ENCODE measurements at regions not wholly inside any gene's neighbourhood (a gene's known extent, or its start where the extent isn't known, plus 50 kb on each side); places are given as distances from the start of the nearest gene placed in this dataset.
A peak's percentile ranks its signal among the peaks of the same experiment; 100 is the strongest.
"Not testable (repeated sequence)": the region's sequence is repeated elsewhere in the genome, so short reads cannot be mapped to it uniquely, and the experiment has no call there.

DNA sequence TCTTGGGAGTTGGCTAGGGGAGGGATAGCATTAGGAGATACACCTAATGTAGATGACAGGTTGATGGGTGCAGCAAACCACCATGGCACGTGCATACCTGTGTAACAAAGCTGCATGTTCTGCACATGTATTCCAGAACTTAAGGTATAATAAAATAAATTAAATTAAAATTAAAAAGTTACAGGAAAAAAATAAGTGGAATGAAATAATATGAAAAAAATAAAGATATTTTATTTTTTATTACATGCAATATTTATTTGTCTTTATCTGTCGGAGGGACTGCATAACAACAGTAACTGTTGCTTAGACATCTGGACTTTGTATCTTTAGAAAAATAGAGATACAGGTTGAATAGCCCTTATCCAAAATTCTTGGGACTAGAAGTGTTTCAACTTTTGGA lies 597.4 kb upstream of the CCDC179 start:
- no peak for DNase-seq

DNA sequence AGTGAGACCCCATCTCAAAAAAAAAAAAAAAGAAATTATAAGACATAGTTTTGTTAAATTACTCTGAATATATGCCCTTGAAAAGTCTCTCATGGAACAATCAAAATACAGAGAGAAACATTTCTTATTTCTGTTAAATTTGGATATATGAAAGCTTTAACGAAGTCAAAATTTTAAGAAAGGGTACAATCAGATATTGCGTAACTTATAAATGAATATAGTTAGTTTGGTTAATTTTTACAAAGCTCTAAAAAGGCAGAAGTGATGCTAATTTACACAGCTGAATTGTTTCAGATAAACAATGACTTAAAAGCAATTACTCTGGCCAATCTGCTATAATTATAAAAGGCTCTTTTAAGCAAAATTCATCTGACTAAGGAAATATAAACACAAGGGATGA lies 611.6 kb upstream of the CCDC179 start:
- DNase-seq: no peak

DNA sequence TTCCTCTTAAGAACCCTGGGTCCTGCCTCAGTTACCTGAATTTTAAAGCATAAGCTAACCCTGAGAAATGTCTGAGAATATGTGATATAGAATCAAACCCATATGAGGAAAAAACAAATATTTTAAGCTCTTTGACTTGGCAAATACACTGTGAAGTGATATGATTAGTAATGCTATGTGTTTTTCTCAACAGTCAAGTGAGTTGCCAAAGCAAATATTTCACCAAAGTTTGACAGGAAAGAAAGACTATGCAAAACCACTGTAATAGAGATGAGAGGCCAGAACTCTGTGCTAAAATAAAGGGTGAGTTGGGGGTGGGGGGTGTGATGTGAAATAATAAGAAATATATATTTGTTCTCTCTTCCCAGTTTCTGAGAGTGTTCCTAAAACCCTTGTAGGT lies 613.5 kb upstream of the CCDC179 start:
- no peak for DNase-seq

DNA sequence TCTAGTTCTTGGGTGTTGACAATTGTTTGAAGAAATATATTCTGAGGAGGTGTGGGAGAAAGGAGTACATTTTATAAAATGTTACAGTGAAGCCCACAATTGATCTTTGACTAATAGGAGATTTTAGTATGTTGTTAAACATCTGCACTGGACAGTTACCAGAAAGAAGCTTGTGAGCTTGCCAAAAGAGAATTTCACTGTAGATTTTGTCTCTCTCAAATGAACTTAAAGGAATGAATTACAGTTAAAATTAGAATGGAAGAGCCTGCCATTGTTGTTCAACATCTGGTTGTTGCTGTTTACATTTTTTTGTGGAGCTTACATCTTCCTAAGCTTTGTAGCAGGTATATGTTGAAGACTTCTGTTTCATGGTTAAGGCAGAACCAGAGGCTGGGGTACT lies 620.5 kb upstream of the CCDC179 start:
- DNase-seq: no peak

DNA sequence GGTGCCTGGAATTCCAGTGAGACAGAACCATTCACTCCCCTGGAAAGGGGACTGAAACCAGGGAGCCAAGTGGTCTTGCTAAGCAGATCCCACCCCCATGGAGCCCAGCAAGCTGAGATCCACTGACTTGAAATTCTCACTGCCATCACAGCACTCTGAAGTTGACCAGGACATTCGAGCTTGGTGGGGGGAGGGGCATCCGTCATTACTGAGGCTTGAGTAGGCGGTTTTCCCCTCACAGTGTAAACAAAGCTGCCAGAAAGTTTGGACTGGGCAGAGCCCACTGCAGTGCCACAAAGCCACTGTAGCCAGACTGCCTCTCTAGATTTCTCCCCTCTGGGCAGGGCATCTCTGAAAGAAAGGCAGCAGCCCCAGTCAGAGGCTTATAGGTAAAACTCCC lies 623.9 kb upstream of the CCDC179 start:
- DNase-seq: not testable (repeated sequence)

DNA sequence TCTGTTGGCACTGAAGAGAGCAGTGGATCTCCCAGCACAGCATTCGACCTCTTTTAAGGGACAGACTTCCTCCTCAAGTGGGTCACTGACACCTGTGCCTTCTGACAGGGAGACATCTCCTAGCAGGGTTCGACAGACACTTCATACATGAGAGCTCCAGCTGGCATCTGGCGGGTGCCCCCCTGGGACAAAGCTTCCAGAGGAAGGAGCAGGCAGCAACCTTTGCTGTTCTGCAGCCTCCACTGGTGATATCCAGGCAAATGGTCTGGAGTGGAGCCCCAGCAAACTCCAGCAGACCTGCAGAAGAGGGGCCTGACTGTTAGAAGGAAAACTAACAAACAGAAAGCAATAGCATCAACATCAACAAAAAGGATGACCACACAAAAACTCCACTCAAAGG lies 624.3 kb upstream of the CCDC179 start:
- not testable (repeated sequence) for DNase-seq

DNA sequence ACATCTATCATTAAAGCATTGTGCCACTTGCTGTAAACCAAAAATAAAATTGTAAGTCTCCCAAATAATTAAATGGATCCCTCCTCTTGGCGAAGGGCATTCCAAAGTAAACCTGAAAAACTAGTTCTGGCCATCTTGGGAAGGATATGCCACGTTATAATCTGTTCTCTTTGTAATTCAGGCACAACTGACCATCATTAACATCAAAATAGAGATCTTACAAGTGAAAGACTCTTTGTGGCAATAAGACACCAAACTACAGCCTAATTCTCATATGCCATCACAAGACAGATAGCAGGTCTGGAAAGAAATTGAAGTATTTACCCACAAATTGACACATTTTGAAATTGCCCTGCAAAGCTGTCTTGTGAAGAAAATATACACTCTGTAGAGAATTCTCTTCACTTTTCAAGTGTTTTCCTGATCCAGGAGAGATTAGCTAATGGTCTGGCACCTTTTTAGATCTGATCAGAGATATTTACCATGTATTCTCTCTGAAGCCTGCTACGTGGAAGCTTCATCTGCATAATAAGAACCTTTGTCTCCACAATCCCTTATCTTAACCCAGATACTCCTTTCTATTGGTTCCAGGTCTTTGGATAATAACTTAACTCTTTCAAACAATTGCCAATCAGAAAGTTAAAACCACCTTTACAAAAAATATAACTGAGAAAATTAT lies 630.4 kb upstream of the CCDC179 start:
- no peak for DNase-seq

DNA sequence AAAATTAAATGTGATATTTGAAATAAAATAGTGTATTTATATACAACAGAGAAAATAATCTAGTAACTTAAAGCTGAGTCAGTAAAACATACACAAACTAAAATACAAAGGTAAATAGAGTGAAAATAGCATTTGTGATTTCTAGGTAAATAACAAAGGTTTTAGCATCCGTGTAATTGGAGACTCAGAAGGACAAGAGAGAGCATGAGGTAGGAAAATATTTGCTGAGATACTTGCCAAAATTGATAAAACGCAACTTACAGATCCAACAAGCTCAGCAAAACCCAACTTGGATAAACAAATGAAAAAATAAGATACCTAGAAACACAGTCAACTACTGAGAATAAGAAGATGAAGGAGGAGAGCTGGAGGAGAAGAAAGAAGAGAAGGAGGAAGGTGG lies 634.7 kb upstream of the CCDC179 start:
- DNase-seq: no peak

DNA sequence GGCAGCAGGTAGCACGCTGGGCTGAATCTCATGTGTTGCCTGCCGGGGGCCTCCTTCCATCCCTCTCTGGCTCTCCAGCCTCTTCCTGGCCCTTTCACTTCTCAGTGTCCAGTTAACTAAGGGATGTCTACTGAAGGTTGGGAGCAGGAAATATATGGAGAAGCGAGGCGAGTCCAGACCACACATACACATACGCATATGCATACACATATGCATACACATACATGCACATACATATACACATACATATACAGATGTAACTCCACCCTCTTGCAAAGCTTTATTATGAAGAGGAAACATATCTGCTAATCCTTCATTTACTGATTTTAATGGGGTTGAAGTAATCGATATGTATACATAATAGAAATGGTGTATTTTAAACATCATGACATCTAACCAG lies 636.1 kb upstream of the CCDC179 start:
- no peak for DNase-seq

DNA sequence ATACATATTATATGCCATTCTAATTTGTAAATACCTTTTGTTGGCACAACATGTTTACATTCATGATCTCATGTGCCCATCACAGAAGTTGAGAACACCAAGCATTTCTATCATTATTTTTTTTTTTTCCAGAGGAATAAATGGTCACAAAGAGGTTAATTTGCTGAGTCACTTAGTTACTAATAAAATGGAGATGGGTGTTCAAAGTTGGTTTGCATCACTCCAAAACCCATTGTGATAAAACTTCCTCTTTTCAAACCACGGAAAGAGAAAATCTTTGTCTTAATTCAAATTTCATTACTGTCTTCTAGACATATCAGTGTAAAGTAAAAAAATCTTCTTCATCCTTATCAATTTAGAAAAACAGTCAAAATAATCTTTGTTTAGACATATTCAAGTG lies 636.8 kb upstream of the CCDC179 start:
- no peak for DNase-seq

DNA sequence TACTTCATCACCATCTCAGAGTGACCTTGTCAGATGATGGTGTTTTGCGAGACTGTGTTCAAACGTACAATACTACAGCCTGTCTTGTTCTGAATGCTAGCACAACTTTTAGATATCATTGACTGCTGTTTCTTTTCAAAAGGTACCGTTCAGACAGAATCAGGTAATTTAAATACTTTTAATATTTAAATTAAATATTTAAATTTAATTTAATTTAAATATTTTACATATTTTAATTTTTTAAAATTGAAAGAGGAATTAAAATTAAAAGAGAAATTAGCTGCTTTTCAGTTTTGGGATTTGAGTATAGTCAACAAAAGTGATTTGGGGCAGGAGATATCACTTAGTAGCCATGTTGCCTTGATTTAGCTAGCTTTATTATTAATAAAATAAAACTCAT lies 642.1 kb upstream of the CCDC179 start:
- DNase-seq: no peak

DNA sequence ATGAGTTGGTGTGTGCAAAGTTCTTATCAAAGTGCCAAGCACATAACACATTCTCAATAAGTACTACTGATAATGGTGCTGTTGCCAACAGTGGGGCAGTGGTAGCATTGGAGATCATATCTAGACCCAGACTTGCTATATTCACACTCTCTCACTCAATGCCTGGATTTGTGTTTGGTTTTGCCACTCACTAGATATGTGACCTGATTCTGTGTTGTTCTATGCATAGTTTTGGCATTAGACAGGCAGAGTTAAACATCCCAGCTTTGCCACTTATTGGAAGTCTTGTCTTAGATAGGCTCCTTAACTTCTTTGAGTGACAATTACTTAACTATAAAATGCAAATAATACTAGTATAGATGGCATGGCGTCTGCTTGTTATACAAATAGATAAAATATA lies 642.6 kb upstream of the CCDC179 start:
- no peak for DNase-seq

DNA sequence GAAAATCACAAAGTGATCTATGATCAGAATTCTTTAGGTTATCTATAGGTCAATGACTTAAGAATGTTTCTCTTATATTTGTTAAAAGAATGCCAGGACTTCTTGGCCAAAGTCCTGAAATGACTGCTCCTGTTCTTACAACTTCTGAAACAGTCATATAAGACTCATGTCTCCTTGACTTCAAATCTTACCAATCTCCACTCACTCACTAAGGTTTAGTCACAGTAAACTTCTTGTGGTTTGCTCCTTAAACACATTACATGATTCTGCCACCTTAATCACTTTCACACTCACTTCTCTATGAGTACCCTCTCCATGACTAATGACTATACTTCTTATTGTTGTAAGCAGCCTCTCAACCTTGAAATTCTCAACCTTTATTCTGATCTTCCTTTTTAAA lies 648.7 kb upstream of the CCDC179 start:
- no peak for DNase-seq

DNA sequence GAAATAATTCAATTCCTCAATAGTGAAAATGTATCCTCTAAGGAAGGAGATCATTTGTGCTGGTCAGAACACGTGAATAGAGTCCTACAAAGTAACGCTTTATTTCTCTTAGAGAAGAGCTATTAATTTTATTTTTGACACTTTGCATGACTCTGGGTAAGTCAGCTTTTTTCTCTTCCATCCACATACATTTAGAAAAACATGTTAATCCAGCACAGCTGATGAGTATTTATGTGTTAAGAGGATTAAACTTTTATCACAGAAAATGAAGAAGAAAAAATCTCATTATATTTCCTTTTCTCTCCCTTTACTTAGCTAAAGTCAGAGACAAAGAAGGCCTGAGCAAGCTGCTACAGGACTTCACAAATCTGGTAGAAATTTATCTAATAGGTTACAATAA lies 649.5 kb upstream of the CCDC179 start:
- DNase-seq: no peak

DNA sequence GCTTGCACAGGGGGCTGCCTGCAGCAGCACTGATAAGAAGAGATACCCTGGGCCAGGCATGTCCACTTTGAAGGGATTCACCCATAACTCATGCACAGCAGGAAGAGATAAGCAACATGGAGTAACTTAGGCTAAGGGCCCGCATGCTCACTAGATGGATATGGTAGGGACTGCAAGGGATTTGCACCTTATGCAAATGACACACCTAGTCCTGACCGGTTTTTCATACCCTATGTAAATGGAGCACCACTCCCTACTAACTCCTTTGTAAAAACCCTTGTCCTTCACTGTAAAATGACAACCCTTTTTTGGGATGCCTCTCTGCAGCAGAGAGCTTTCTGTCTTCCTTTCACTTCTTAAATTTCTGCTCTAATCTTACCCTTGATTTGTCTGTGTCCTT lies 658.9 kb upstream of the CCDC179 start:
- DNase-seq: no peak

DNA sequence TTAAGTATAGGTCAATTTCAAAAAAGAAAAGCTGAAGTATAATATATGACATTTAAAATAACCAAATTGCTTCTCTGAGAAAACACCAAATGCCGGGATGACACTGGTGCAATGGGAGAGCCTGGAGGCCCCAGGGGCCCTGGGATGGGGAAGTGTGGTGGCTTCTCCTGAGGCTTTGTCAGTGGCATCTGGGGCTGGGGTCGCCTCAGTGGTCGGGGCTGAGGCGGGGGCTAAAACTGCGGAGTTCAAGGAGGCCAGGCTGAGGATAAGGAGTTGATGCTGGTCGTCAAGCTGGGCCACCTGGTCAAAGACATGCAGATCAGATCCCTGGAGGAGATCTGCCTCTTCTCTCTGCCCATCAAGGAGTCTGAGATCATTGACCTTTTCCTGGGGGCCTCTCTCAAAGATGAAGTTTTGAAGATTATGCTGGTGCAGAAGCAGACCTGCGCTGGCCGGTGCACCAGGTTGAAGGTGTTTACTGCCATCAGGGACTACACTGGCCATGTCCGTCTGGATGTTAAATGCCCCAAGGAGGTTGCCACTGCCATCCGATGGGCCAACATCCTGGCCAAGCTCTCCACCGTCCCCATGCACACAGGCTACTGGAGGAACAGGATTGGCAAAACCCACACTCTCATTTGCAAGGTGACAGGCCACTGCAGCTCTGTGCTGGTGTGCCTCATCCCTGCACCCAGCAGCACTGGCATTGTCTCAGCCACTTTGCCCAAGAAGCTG lies 660.1 kb upstream of the CCDC179 start:
- DNase-seq: no peak

DNA sequence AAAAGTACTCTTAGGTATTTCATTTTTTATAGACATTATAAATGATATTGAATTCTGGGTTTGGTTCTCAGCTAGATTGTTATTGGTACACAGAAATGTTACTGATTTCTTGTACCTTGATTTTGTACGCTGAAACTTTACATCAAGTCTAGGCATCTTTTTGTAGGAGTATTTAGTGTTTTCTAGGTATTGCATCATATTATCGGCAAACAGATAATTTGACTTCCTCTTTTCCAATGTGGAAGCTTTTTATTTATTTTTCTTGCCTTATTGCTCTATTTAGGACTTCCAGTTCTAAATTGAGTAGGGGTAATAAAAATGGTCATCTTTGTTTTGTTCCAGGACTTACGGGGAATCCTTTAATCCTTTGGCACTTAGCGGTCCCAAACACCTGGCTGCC lies 676.6 kb upstream of the CCDC179 start:
- DNase-seq: no peak

DNA sequence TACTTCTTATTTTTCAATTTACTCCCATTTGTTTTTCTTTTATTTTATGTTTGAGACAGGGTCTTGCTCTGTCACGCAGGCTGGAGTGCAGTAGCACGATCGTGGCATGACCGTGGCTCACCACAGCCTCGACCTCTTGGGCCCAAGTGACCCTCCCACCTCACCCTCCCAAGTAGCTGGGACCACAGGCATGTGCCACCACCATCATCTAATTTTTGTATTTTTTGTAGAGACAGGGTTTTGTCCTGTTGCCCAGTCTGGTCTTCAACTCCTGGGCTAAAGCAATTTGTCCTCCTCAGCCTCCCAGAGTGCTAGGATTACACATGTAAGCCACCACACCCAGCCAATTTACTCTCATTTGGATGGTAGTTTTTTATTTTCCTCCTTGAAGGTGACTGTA lies 679.3 kb upstream of the CCDC179 start:
- no peak for DNase-seq

DNA sequence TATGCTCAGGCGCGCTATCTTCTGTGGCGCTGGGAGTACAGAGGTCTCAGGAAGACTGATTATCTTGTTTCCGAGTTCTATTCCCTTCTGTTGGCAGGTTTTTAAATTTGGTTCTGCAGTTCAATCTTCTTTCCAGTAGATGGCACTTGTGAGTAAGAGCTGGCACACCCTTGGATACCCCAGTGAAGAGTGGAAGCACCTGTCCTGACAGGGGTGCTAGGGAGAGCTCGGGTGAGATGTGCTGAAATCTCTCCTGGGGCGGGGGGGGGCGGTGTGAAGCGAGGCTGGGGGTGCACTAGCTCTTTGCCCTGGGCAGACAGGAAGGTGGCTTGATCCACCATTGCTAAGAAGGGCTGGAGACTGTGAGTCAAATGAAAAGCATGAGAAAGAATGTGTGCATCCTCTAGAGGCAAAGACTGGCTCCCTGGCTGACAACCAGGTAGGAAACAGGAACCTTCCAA lies 679.9 kb upstream of the CCDC179 start:
- DNase-seq: peak in 3 of 58 donors; percentile 1 to 8 (median 1)

DNA sequence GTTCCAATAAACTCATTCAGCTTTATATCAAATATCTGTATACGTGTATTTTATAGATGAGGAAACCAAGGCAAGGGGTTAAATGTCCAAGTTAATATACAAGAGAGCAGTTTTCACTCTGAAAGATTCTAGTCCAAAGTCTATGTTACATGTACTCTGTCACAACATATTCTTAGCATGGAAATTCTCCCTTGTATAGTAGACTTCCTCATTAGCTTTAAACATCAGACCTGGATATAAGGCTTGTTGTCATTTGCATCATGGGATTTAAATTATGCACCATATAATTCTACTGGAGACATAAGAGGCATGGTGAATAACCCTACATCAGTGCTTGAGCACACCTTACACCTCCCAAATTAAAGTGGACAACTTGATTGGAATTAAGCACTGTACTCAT lies 681.9 kb upstream of the CCDC179 start:
- DNase-seq: no peak

DNA sequence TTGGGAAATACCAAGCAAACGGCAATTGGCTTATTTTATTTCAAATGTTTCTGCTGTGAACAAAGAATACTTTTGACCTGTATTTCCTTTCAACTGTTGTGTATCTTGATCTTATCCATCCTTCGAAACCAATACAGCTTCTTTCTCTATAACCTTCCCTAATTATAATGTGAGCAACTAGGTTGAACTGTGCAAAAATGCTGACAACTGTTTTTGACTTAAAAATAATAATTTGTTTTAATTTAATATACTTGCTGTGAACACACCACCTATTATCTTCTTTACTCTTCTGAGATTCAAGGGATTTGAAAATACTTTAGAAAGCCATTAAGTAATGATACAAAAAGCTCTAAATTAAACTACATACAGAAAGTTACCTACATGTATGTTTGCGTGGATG lies 682.5 kb upstream of the CCDC179 start:
- DNase-seq: no peak

DNA sequence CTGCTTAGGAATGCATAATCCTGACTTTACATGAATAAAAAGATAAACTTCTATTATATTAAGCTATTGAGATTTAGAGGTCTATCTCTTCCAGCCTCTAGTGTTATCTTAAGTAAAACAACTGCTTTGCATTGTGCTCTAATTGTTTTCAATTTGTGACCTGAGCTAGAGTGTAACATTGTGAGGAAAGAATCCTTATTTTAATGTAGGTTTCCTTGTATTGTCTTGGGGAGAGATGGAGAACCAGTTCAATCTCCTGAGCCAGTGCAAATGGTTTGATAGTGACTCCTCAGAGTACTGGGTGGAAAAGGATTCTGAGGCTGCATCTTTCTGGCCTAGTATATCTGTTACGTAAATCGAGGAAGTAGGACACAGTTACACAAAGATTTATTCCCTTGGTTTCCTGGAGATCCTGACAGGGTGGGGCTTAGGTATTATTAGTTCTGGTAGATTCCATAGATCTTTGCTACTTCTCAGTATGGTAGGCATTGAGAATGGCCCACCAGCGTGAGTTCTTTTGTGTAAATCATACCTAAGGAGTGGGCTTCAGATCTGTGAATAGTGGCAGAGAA lies 683.5 kb upstream of the CCDC179 start:
- DNase-seq: no peak

DNA sequence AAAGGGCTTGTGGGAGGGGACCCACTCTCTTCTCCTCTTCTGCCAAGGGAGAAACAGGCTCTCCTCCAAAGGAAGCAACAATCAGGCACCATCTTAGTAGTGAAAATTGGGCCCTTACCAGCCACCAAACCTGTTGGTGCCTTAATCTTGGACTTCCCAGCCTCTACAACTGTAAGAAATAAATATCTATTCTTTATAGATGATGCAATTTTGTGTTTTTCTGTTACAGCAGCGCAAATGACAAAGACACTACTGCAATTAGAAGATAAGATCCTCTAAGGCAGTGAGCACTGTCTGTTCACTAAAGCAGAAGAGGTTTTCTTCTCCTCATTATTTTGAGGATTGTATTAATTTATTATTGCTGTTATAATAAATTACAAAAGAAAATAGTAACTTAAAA lies 691.4 kb upstream of the CCDC179 start:
- DNase-seq: no peak
